ENCODE measurements at regions not wholly inside any gene's neighbourhood (a gene's known extent, or its start where the extent isn't known, plus 50 kb on each side); places are given as distances from the start of the nearest gene placed in this dataset.

DNA sequence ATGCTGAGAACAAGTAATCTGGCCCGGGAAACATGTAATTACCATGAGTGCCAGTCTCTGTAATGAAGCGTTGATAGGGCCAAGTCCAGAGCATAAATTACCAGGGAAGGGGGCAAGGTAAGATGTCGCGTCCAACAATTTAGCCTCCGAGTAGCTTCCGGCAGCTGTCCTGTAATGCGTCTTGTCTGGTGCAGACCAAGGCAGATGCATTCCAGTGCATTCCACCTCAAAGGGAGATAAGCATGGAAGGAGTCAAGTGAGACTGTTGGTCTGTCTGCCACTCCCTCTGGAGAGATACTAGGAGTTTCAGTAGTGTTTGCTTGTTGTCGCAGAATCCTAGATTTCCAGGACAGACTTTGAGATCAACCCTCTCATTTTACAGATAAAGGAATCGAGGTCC lies 218.3 kb downstream of the AACS start:
- TF ChIP-seq, protein P1, sequence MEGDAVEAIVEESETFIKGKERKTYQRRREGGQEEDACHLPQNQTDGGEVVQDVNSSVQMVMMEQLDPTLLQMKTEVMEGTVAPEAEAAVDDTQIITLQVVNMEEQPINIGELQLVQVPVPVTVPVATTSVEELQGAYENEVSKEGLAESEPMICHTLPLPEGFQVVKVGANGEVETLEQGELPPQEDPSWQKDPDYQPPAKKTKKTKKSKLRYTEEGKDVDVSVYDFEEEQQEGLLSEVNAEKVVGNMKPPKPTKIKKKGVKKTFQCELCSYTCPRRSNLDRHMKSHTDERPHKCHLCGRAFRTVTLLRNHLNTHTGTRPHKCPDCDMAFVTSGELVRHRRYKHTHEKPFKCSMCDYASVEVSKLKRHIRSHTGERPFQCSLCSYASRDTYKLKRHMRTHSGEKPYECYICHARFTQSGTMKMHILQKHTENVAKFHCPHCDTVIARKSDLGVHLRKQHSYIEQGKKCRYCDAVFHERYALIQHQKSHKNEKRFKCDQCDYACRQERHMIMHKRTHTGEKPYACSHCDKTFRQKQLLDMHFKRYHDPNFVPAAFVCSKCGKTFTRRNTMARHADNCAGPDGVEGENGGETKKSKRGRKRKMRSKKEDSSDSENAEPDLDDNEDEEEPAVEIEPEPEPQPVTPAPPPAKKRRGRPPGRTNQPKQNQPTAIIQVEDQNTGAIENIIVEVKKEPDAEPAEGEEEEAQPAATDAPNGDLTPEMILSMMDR (IDR thresholded peaks at IDR 0.05), result no peak
- no peak for TF ChIP-seq ZFX (IDR thresholded peaks at IDR 0.05; ENCODE audit: borderline replicate concordance)
